OCI-LY7 (cell line): ENCODE measurements at regions not wholly inside any gene's neighbourhood (a gene's known extent, or its start where the extent isn't known, plus 50 kb on each side); places are given as distances from the start of the nearest gene placed in this dataset.

Experiments
- BruUV-seq: library from RNA; stranded (reverse); fragments of 400-500 nt; replicated peaks from 2 replicates; lab custom pipeline; 2021; lab: Mats Ljungman, UMichigan
- CTCF ChIA-PET: fragments of 300-600 bp; sonication (Branson Sonifier 250); formaldehyde crosslinking; loops from one replicate; lab custom pipeline; 2022; ENCODE audit warnings: antibody characterized with exemption; ENCODE audit not compliant: unreplicated experiment; lab: Charles Lee
- POLR2A ChIA-PET: fragments of 300-600 bp; sonication (Branson Sonifier 250); formaldehyde crosslinking; loops from one replicate; lab custom pipeline; 2022; ENCODE audit warnings: antibody characterized with exemption; lab: Charles Lee
- DNase-seq: peaks from one replicate; pipeline ENCODE4 v3.0.0-alpha.2; 2015; ENCODE audit warnings: low spot score
- H2AFZ ChIP-seq: fragments of 200-600 bp; sonication (generic), shearing (Covaris generic); 2 replicates; pipeline ENCODE4 v1.6.1; 2014; ENCODE audit warnings: mild to moderate bottlenecking, antibody characterized with exemption, low read length, moderate library complexity
- H3K27ac ChIP-seq: fragments of 200-600 bp; sonication (generic); 2 replicates; pipeline ENCODE4 v1.5.1; 2014; ENCODE audit warnings: mixed run types, low read depth, mild to moderate bottlenecking, moderate library complexity, low read length, inconsistent platforms; ENCODE audit not compliant: poor library complexity, severe bottlenecking
- H3K36me3 ChIP-seq: fragments of 200-600 bp; sonication (generic); 2 replicates; pipeline ENCODE4 v1.6.1; 2014; ENCODE audit warnings: mild to moderate bottlenecking, antibody characterized with exemption, low read length, moderate library complexity, mixed read lengths; ENCODE audit not compliant: insufficient read depth
- H3K4me1 ChIP-seq: fragments of 200-600 bp; sonication (generic); 2 replicates; pipeline ENCODE4 v1.5.1; 2014; ENCODE audit warnings: mild to moderate bottlenecking, low read length; ENCODE audit not compliant: insufficient read depth, poor library complexity, severe bottlenecking
- H3K4me2 ChIP-seq: fragments of 200-600 bp; sonication (generic); 2 replicates; pipeline ENCODE4 v1.6.1; 2014; ENCODE audit warnings: mild to moderate bottlenecking, low read length
- H3K4me3 ChIP-seq: fragments of 200-600 bp; sonication (generic); 2 replicates; pipeline ENCODE4 v1.5.1; 2014; ENCODE audit warnings: mild to moderate bottlenecking, low read depth, low read length; ENCODE audit not compliant: poor library complexity, severe bottlenecking
- H3K79me2 ChIP-seq: fragments of 200-600 bp; sonication (generic); 2 replicates; pipeline ENCODE4 v1.6.1; 2016; ENCODE audit warnings: low read depth, mild to moderate bottlenecking, low read length, moderate library complexity, mixed read lengths; ENCODE audit not compliant: insufficient read depth
- H3K9me2 ChIP-seq: fragments of 200-600 bp; sonication (generic); 2 replicates; pipeline ENCODE4 v1.6.1; 2016; ENCODE audit warnings: mild to moderate bottlenecking, low read length, mixed read lengths; ENCODE audit not compliant: insufficient read depth
- H3K9me3 ChIP-seq: fragments of 200-600 bp; sonication (generic); 2 replicates; pipeline ENCODE4 v1.6.1; 2014; ENCODE audit warnings: mild to moderate bottlenecking, mixed run types, low read length, mixed read lengths
- H4K20me1 ChIP-seq: fragments of 200-600 bp; sonication (generic); 2 replicates; pipeline ENCODE4 v1.6.1; 2014; ENCODE audit warnings: mild to moderate bottlenecking, antibody characterized with exemption, low read length, moderate library complexity, mixed read lengths; ENCODE audit not compliant: insufficient read depth
- CTCF ChIP-seq: fragments of 200-600 bp; sonication (generic); conservative IDR thresholded peaks from 2 replicates; pipeline ENCODE4 v1.5.1; 2014; ENCODE audit warnings: mild to moderate bottlenecking, antibody characterized with exemption, low read length, moderate library complexity, mixed read lengths
- EZH2phosphoT487 ChIP-seq: fragments of 200-600 bp; sonication (generic); IDR thresholded peaks from 2 replicates; pipeline ENCODE4 v1.6.1; 2018; ENCODE audit warnings: low read depth, borderline replicate concordance, mild to moderate bottlenecking, mixed run types, antibody characterized with exemption, low read length, moderate library complexity, mixed read lengths
- intact Hi-C: fragments of 100-400 bp; cut with micrococcal nuclease; formaldehyde crosslinking; loops from one replicate; pipeline ENCODE4 v1.10.0; 2022; ENCODE audit not compliant: unreplicated experiment

- Histone ChIP-seq H3K9me2 (no peaks in the 10 kb centered on the region), H4K20me1 (no peaks in the 10 kb centered on the region), H2AFZ (no peak overlapping the region), H3K9me3 (no peaks in the 10 kb centered on the region), H3K79me2 (no peaks in the 10 kb centered on the region), H3K4me3 (no peak overlapping the region), H3K27ac (no peak overlapping the region), H3K4me1 (no peaks in the 10 kb centered on the region), H3K36me3 (no peaks in the 10 kb centered on the region), H3K4me2 (no peak overlapping the region)
- ChIA-PET POLR2A (no interaction called here), CTCF (no interaction called here)
- BruUV-seq, result no TSS peak
- DNase-seq, result no peak
- intact Hi-C loops, result no loop called here
- TF ChIP-seq CTCF, result no peak
- TF ChIP-seq EZH2phosphoT487, result no peak
Observed at GRCh38 chr13:112158961-112159360, 92.0 kb downstream of the SOX1 start.

- no peak for DNase-seq
- Histone ChIP-seq H3K9me2 (no peaks in the 10 kb centered on the region), H3K79me2 (no peaks in the 10 kb centered on the region), H4K20me1 (no peaks in the 10 kb centered on the region), H3K27ac (no peak overlapping the region), H3K4me3 (no peak overlapping the region), H2AFZ (no peak overlapping the region), H3K36me3 (no peaks in the 10 kb centered on the region), H3K9me3 (no peaks in the 10 kb centered on the region), H3K4me2 (no peak overlapping the region), H3K4me1 (no peaks in the 10 kb centered on the region)
- POLR2A ChIA-PET, result no interaction called here
- CTCF ChIA-PET, result no interaction called here
- BruUV-seq, result no TSS peak
- intact Hi-C loops, result no loop called here
- TF ChIP-seq EZH2phosphoT487 (no peak), CTCF (no peak)
Observed at GRCh38 chr13:112159575-112160547, 92.9 kb downstream of the SOX1 start.

- POLR2A ChIA-PET, result no interaction called here
Observed at GRCh38 chr13:112160558-112160957, 93.6 kb downstream of the SOX1 start.

More at GRCh38 chr13:112160558-112160957, 93.6 kb downstream of the SOX1 start:
- H3K4me2 ChIP-seq, result no peak overlapping the region
- H3K36me3 ChIP-seq, result no peaks in the 10 kb centered on the region
- no peaks in the 10 kb centered on the region for H4K20me1 ChIP-seq
- H3K4me1 ChIP-seq, result no peaks in the 10 kb centered on the region
- no TSS peak for BruUV-seq
- no peak for TF ChIP-seq CTCF
- no peaks in the 10 kb centered on the region for H3K79me2 ChIP-seq
- no peaks in the 10 kb centered on the region for H3K9me3 ChIP-seq
- H3K27ac ChIP-seq, result no peak overlapping the region
- DNase-seq, result no peak
- CTCF ChIA-PET, result no interaction called here
- intact Hi-C loops, result no loop called here
- no peaks in the 10 kb centered on the region for H3K9me2 ChIP-seq
- no peak overlapping the region for H2AFZ ChIP-seq
- H3K4me3 ChIP-seq, result no peak overlapping the region
